HG03432 (cell line): ENCODE measurements at regions not wholly inside any gene's neighbourhood (a gene's known extent, or its start where the extent isn't known, plus 50 kb on each side); places are given as distances from the start of the nearest gene placed in this dataset.

Source experiments
- ATAC-seq: cut with Tn5 transposase; IDR thresholded peaks from one replicate; pipeline ENCODE4 v1.9.1; 2021; ENCODE audit warnings: mild to moderate bottlenecking, moderate library complexity; ENCODE audit not compliant: unreplicated experiment

DNA sequence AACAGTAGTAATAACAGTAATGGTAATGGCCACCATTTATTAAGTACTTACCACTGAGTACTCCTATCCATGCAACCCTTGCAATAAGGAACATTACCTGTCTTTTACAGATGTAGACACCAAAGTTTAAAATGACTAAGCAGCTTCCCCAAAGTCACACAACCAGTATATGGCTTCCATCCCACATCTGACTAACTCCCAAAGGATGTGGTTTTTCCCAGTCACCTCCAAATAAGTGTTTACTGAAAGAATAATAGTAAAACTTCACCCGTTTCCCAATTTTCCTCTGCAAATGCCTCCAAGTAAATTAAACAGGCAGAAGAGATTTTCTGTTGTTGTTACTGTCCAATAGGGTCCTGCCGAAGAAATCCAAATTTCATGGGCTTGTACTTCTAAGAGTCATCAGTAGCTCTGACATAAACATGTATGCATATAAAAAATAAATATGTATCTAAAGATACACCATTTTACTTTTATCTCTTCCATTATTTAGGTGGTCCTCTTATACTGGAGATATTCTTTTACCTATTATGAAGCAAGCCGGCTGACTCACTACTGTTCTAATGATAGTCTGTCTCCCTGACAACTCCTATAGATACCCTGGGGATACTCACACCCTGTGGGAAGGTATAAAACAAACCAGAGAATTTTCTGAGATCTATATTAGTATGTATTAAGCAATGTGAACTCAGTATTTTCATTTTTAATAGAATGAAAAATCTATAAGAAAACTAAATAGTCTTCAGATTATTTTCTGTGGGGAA, 77.9 kb upstream of the ID4 start:
- ATAC-seq = no peak

- ATAC-seq = no peak
Observed at GRCh38 chr6:19761121-19761520, 76.0 kb upstream of the ID4 start.

DNA sequence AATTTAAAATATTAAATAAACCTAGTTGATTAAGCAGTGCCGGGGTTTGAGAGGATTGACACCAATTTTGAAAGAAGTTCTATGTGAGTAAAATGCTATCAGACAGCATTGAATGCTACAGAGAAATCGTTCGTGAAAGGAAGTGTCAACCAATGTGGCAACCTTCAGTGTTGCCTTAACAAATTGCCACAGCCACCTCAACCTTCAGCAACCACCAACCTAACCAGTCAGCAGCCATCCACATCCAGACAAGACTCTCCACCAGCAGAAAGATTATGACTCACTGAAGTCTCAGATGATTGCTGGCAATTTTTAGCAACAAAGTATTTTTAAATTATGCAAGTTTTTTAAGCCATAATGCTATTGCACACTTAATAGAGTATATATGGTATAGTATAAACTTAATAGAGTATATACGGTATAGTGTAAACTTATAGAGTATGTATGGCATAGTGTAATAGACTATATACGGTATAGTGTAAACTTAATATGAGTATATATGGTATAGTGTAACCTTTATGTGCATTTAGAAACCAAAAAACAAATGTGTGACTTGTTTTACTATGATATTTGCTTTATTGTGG, 65.3 kb upstream of the ID4 start:
- ATAC-seq = no peak

DNA sequence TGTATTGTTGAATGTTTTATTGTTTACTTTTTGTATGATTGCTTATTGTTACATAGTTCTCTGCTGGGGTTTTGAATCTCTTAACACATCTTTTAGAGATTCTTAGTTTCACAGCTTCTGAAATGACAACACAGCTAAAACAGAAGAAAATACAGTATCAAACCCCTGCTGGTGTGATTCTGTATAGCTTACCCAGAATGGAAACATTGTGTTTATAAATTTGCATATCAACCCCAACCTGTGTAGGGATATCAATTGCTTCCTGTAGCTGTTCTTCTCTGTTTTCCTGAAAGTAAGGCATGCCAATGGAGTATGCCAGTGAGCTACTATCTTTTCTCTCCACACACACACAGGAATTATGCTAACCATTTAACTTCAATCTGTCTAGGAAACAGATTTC, 64.3 kb upstream of the ID4 start:
- ATAC-seq = no peak

GRCh38 chr6:19781269-19781668, 55.9 kb upstream of the ID4 start:
- no peak for ATAC-seq

DNA sequence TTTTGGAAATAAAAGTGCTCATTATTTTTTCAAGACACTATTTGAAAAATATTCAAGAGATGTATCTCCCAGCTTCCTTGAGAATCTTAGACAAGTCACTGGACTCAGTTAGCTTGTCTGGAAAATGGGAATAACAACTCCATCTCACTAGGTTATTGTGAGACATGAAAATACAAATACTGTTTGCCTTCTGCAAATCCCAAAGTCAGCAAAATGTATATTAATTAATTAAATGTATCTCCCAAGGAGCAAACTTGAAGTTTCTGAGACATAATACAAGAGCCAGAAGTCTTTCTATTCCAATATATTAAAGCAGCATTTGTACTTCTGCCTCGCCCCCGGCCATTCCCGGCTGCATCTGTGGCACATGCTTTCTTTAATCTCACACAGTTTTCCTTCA, 54.6 kb upstream of the ID4 start:
- ATAC-seq = no peak
